ENCODE measurements at regions not wholly inside any gene's neighbourhood (a gene's known extent, or its start where the extent isn't known, plus 50 kb on each side); places are given as distances from the start of the nearest gene placed in this dataset.
A peak's percentile ranks its signal among the peaks of the same experiment; 100 is the strongest.

GRCh38 chr20:1824181-1824580, 71.0 kb upstream of the SIRPA start:
- Histone ChIP-seq H3K9ac (ENCODE audit: low read depth, low read length) (peak overlapping the region; percentile 58), H3K4me3 (ENCODE audit: low read length) (no peak overlapping the region), H3K27me3 (ENCODE audit: control insufficient read depth, insufficient read depth, low read length) (no peaks in the 10 kb centered on the region), H3K36me3 (ENCODE audit: insufficient read depth, low read length) (no peaks in the 10 kb centered on the region), H3K9me3 (replicated peaks; ENCODE audit: low read length) (no peaks in the 10 kb centered on the region), H3K4me2 (ENCODE audit: low read length) (no peak overlapping the region), H3K4me1 (ENCODE audit: control insufficient read depth, insufficient read depth, low read length) (peaks cover 56% of the 10 kb centered on the region)

DNA sequence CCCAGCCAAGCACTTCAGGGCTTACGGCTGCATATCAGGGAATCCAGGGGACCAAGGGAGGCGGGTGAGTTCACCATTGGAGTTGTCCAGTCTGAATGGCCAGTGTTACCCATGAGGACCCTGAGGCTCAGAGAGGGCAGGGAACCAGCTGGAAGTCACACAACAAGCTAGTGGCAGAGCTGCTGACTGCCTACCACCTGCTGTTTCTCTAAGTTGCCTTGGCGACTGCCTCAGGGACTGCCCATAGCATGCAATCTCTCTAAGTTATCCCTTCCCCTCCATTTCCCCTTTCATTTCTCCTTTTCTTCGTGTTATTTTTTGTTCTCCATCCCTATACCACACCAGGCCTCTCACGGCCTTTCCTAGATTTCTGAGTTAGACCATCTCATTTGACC, 71.8 kb upstream of the SIRPA start:
- Histone ChIP-seq H3K4me1 (ENCODE audit: control insufficient read depth, insufficient read depth, low read length) (peaks cover 62% of the 10 kb centered on the region), H3K36me3 (ENCODE audit: insufficient read depth, low read length) (no peaks in the 10 kb centered on the region), H3K27me3 (ENCODE audit: control insufficient read depth, insufficient read depth, low read length) (no peaks in the 10 kb centered on the region), H3K4me2 (ENCODE audit: low read length) (no peak overlapping the region), H3K4me3 (ENCODE audit: low read length) (no peak overlapping the region), H3K9ac (ENCODE audit: low read depth, low read length) (no peak overlapping the region), H3K9me3 (replicated peaks; ENCODE audit: low read length) (no peaks in the 10 kb centered on the region)

GRCh38 chr20:1822564-1823449, 72.4 kb upstream of the SIRPA start:
- Histone ChIP-seq H3K4me1 (ENCODE audit: control insufficient read depth, insufficient read depth, low read length) (peaks cover 62% of the 10 kb centered on the region), H3K36me3 (ENCODE audit: insufficient read depth, low read length) (no peaks in the 10 kb centered on the region), H3K4me3 (ENCODE audit: low read length) (no peak overlapping the region), H3K27me3 (ENCODE audit: control insufficient read depth, insufficient read depth, low read length) (no peaks in the 10 kb centered on the region), H3K9ac (ENCODE audit: low read depth, low read length) (no peak overlapping the region), H3K4me2 (ENCODE audit: low read length) (no peak overlapping the region), H3K9me3 (replicated peaks; ENCODE audit: low read length) (no peaks in the 10 kb centered on the region)

DNA sequence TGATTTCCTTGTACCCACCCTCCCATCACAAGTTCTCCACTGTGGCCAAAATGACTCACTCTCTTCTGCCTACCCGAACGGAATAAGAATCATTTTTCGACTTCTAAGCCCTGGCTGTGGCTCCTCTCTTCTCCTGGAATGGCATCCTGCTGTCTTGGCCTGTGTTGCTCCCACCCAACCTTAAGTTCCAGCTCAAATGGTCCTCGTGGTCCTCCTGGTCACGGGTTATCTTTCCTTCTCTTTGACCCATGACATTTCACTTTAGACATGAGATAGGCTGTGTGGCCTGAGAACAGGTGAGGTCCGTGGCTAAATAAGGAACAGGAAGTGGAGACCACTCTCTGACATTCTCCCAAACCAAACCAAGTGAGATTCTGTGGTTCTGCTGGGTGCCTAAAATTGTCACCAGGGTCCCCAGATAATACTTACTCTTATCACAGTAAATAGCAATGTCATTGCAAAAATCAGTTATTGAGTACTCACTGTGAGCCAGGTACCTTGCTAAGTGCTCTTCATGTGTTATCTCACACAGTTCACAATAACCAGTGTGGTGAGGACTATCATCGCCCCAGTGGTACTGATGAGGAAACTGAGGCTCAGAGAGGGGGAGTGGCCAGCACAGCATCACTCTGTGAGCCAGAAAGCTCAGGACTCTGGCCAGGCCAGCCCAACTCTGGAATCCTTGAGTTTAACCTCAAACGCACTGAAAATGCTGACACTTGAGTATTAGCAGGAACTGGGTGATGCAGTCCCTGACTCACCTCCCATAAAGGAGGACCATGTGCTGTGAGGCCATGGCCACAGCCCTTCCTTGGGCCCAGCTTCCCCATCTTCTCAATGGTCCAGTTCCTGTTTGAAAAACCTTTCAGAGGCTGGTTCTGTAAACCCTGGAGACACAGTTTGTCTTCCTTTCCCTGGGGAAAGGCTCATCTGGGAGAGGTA, 74.8 kb upstream of the SIRPA start:
- Histone ChIP-seq H3K9ac (ENCODE audit: low read depth, low read length) (peak overlapping the region; percentile 54), H3K27me3 (ENCODE audit: control insufficient read depth, insufficient read depth, low read length) (no peaks in the 10 kb centered on the region), H3K4me3 (ENCODE audit: low read length) (no peak overlapping the region), H3K4me2 (ENCODE audit: low read length) (no peak overlapping the region), H3K9me3 (replicated peaks; ENCODE audit: low read length) (no peaks in the 10 kb centered on the region), H3K4me1 (ENCODE audit: control insufficient read depth, insufficient read depth, low read length) (peaks cover 69% of the 10 kb centered on the region), H3K36me3 (ENCODE audit: insufficient read depth, low read length) (no peaks in the 10 kb centered on the region)

DNA sequence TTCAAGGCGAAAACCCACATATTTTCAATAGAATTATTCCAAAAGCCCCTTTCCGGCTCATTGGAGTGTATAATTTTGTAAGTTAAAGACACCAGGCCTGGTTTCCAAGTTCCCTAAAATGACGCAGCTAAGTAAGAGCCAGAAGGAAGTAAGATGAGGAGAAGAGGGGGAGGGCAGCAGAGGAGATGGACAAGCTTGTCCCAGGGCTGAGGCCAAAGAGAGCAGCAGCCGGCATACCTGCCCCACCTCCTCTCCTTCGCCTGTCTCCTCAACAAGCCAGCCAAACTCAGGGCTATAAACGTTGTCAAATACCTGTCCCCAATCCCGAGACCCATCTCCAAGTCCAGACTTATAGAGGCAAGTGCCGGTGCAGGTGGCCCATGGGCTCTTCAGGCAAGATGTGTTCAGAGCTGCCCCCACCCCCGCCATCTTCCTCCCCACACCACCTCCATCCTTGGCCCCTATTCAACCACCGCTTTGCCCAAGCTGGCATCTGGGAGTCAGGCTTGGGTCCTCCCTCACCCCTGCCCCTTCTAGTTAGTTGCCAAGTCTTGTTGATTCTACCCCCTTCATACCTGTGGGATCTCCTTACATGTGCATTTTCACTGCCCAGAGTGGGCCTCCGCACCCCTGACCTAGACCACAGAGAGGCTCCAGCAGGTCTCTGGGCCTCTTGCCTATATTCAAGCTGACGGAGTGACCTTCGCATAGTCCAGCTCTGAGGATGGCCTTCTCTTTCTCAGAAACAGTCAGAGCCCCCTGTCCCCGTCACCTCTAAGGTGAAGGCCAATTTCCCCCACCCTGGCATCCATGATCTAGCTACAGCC, 75.7 kb upstream of the SIRPA start:
- peaks cover 66% of the 10 kb centered on the region for H3K4me1 ChIP-seq (ENCODE audit: control insufficient read depth, insufficient read depth, low read length)
- H3K27me3 ChIP-seq (ENCODE audit: control insufficient read depth, insufficient read depth, low read length): no peaks in the 10 kb centered on the region
- no peaks in the 10 kb centered on the region for H3K9me3 ChIP-seq (replicated peaks; ENCODE audit: low read length)
- H3K36me3 ChIP-seq (ENCODE audit: insufficient read depth, low read length): no peaks in the 10 kb centered on the region
- peak overlapping the region; percentile 71 for H3K9ac ChIP-seq (ENCODE audit: low read depth, low read length)
- no peak overlapping the region for H3K4me2 ChIP-seq (ENCODE audit: low read length)
- no peak overlapping the region for H3K4me3 ChIP-seq (ENCODE audit: low read length)

GRCh38 chr20:1818895-1819294, 76.3 kb upstream of the SIRPA start:
- no peaks in the 10 kb centered on the region for H3K27me3 ChIP-seq (ENCODE audit: control insufficient read depth, insufficient read depth, low read length)
- H3K4me1 ChIP-seq (ENCODE audit: control insufficient read depth, insufficient read depth, low read length): peaks cover 69% of the 10 kb centered on the region
- H3K9me3 ChIP-seq (replicated peaks; ENCODE audit: low read length): no peaks in the 10 kb centered on the region
- no peaks in the 10 kb centered on the region for H3K36me3 ChIP-seq (ENCODE audit: insufficient read depth, low read length)
- H3K4me2 ChIP-seq (ENCODE audit: low read length): no peak overlapping the region
- no peak overlapping the region for H3K4me3 ChIP-seq (ENCODE audit: low read length)
- peak overlapping the region; percentile 71 for H3K9ac ChIP-seq (ENCODE audit: low read depth, low read length)

GRCh38 chr20:1818247-1818840, 76.9 kb upstream of the SIRPA start:
- H3K36me3 ChIP-seq (ENCODE audit: insufficient read depth, low read length): no peaks in the 10 kb centered on the region
- no peak overlapping the region for H3K4me3 ChIP-seq (ENCODE audit: low read length)
- H3K27me3 ChIP-seq (ENCODE audit: control insufficient read depth, insufficient read depth, low read length): no peaks in the 10 kb centered on the region
- no peaks in the 10 kb centered on the region for H3K9me3 ChIP-seq (replicated peaks; ENCODE audit: low read length)
- peak overlapping the region; percentile 71 for H3K9ac ChIP-seq (ENCODE audit: low read depth, low read length)
- no peak overlapping the region for H3K4me2 ChIP-seq (ENCODE audit: low read length)
- peaks cover 75% of the 10 kb centered on the region for H3K4me1 ChIP-seq (ENCODE audit: control insufficient read depth, insufficient read depth, low read length)

DNA sequence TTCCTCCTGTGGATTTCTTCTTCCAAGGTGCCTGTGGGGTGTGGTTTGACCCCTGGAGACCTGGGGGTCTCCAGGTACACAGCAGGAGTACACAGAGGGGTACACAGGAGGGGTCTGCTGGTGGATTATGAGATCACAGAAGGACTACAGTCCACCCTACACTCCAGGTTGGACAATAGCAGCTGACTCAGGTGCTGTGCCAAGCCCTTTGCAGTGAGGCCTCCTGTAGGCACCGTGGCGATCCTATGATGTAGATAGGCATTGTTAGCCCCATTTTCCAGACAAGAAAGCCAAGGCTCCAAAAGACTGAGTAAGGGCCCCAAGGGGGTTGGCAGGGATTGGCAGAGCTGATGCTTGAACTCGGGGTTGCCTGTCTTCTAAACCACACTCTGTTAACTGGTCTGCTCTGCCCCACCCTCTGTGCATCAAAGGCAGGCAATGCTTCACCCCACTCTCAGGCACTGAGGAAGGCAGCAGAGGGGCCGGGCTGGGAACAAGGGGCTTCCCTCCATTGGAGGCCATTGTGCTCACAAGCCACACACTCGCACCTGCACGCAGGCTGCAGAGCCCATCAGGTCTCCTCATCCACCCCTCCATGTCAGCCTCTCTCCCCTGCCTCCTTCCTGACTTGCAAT, 77.5 kb upstream of the SIRPA start:
- H3K4me2 ChIP-seq (ENCODE audit: low read length): no peak overlapping the region
- H3K4me1 ChIP-seq (ENCODE audit: control insufficient read depth, insufficient read depth, low read length): peaks cover 79% of the 10 kb centered on the region
- no peaks in the 10 kb centered on the region for H3K27me3 ChIP-seq (ENCODE audit: control insufficient read depth, insufficient read depth, low read length)
- H3K9me3 ChIP-seq (replicated peaks; ENCODE audit: low read length): no peaks in the 10 kb centered on the region
- no peaks in the 10 kb centered on the region for H3K36me3 ChIP-seq (ENCODE audit: insufficient read depth, low read length)
- no peak overlapping the region for H3K4me3 ChIP-seq (ENCODE audit: low read length)
- H3K9ac ChIP-seq (ENCODE audit: low read depth, low read length): peak overlapping the region; percentile 71

- H3K9me3 ChIP-seq (replicated peaks; ENCODE audit: low read length): no peaks in the 10 kb centered on the region
- no peaks in the 10 kb centered on the region for H3K27me3 ChIP-seq (ENCODE audit: control insufficient read depth, insufficient read depth, low read length)
- H3K4me3 ChIP-seq (ENCODE audit: low read length): no peak overlapping the region
- H3K9ac ChIP-seq (ENCODE audit: low read depth, low read length): peak overlapping the region; percentile 74
- peaks cover 88% of the 10 kb centered on the region for H3K4me1 ChIP-seq (ENCODE audit: control insufficient read depth, insufficient read depth, low read length)
- no peaks in the 10 kb centered on the region for H3K36me3 ChIP-seq (ENCODE audit: insufficient read depth, low read length)
- H3K4me2 ChIP-seq (ENCODE audit: low read length): peak overlapping the region; percentile 46
Measured at GRCh38 chr20:1816384-1817381, 78.5 kb upstream of the SIRPA start.

Measured in skeletal muscle satellite cell (primary cell).